ENCODE measurements at regions not wholly inside any gene's neighbourhood (a gene's known extent, or its start where the extent isn't known, plus 50 kb on each side); places are given as distances from the start of the nearest gene placed in this dataset.

DNA sequence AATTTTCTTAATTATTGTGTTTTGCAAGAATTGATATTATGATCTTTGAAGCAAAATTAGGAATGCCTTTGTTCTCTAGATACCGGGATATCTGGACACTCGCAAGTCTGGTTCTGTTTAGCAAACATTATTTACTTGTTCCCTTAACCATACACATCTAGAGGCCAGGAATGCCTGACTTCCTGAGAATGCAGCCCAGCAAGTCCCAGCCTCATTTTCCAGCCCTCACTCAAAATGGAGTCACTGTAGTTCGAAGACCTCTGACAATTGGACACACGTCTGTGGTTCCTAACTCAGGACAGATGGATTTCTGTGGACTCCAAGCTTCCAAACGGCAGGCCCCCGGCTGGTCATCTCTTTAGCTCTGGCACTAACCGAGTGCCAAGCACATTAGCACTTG lies 355.4 kb upstream of the RBFOX1 start:
- TF ChIP-seq, protein P1, sequence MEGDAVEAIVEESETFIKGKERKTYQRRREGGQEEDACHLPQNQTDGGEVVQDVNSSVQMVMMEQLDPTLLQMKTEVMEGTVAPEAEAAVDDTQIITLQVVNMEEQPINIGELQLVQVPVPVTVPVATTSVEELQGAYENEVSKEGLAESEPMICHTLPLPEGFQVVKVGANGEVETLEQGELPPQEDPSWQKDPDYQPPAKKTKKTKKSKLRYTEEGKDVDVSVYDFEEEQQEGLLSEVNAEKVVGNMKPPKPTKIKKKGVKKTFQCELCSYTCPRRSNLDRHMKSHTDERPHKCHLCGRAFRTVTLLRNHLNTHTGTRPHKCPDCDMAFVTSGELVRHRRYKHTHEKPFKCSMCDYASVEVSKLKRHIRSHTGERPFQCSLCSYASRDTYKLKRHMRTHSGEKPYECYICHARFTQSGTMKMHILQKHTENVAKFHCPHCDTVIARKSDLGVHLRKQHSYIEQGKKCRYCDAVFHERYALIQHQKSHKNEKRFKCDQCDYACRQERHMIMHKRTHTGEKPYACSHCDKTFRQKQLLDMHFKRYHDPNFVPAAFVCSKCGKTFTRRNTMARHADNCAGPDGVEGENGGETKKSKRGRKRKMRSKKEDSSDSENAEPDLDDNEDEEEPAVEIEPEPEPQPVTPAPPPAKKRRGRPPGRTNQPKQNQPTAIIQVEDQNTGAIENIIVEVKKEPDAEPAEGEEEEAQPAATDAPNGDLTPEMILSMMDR (IDR thresholded peaks at IDR 0.05; ENCODE audit: unreplicated experiment): no peak
- no peaks in the 10 kb centered on the region for H3K27me3 Mint-ChIP-seq (ENCODE audit: low read depth)
- no peak for DNase-seq (ENCODE audit: low spot score in 2 of 2, unreplicated experiment in 2 of 2)
- H3K4me1 Mint-ChIP-seq: peaks cover 9% of the 10 kb centered on the region
- peak overlapping the region; percentile 17 for H3K27ac Mint-ChIP-seq
- H3K36me3 Mint-ChIP-seq: no peaks in the 10 kb centered on the region
- peaks cover 3% of the 10 kb centered on the region for H3K9me3 Mint-ChIP-seq
- H3K4me3 Mint-ChIP-seq: no peak overlapping the region

DNA sequence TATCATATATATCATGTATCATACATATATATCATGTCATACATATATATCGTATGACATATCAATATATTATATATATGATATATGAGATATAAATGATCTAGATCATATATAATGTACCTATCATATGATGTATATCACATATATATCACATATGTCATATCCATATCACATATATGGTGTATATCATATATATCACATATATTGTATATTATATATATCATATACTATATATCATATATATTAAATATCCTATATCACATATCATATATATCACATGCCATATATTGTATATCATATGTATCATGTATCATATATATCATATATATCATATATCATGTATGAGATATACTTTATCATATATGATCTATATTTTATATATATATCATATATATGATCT lies 355.9 kb upstream of the RBFOX1 start:
- H3K4me3 Mint-ChIP-seq: no peak overlapping the region
- H3K9me3 Mint-ChIP-seq: peaks cover 4% of the 10 kb centered on the region
- TF ChIP-seq, protein P1 (IDR thresholded peaks at IDR 0.05; ENCODE audit: unreplicated experiment): no peak
- no peaks in the 10 kb centered on the region for H3K27me3 Mint-ChIP-seq (ENCODE audit: low read depth)
- no peaks in the 10 kb centered on the region for H3K36me3 Mint-ChIP-seq
- H3K27ac Mint-ChIP-seq: no peak overlapping the region
- no peak for DNase-seq (ENCODE audit: low spot score in 2 of 2, unreplicated experiment in 2 of 2)
- peaks cover 9% of the 10 kb centered on the region for H3K4me1 Mint-ChIP-seq

DNA sequence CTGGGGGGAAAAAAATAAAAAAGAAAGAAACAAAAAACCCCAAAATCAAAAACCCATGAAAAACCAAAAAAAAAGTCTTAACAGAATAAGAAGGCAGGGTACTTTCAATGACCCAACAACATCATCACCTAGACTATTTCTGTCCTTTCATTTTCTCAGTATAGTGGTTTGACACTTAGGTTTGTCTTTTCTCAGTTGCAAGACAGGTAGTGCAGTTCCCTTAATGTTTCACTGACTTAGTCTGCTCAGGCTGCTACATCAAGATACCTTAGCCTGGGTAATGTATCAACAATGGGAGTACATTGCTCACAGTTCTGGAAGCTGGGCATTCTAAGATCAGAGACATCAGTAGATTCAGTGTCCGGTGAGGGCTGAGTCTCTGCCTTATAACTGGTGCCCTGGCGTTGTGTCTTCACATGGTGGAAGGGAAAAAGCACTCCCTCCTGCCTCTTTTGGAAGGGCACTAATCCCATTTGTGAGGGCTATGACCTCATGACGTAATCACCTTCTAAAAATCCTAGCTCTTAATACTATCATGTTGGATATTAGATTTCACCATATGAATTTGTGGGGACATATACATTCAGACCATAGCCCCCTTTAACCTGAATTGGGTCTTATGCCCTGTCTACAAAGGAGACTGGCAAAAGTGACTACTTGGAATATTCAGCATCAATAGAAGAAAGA lies 362.3 kb upstream of the RBFOX1 start:
- no peak for DNase-seq (ENCODE audit: low spot score in 2 of 2, unreplicated experiment in 2 of 2)
- Mint-ChIP-seq H3K27me3 (ENCODE audit: low read depth) (no peaks in the 10 kb centered on the region), H3K36me3 (no peaks in the 10 kb centered on the region), H3K9me3 (peaks cover 4% of the 10 kb centered on the region), H3K4me3 (no peak overlapping the region), H3K27ac (no peak overlapping the region), H3K4me1 (peaks cover 1% of the 10 kb centered on the region)
- TF ChIP-seq, protein P1 (IDR thresholded peaks at IDR 0.05; ENCODE audit: unreplicated experiment): no peak

DNA sequence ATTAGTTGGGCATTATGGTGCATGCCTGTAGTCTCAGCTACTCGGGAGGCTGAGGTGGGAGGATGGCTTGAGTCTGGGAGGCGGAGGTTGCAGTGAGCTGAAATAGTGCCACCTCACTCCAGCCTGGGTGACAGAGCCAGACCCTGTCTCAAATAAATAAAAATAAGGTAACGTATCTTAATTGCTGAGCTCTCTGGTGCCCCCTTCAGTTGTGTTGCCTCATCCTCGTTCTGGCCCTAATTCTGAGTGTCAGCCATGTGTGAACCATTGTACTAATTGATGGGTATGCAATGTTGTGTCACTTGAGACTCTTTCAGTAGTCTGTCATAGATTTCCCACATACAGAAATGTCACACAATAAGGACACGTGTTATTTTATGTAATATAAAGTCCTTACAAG lies 363.1 kb upstream of the RBFOX1 start:
- Mint-ChIP-seq H3K9me3 (peaks cover 4% of the 10 kb centered on the region), H3K27me3 (ENCODE audit: low read depth) (no peaks in the 10 kb centered on the region), H3K4me3 (no peak overlapping the region), H3K36me3 (no peaks in the 10 kb centered on the region), H3K4me1 (peaks cover 1% of the 10 kb centered on the region), H3K27ac (no peak overlapping the region)
- TF ChIP-seq, protein P1 (IDR thresholded peaks at IDR 0.05; ENCODE audit: unreplicated experiment): peak; percentile 20
- DNase-seq (ENCODE audit: low spot score in 2 of 2, unreplicated experiment in 2 of 2): no peak

DNA sequence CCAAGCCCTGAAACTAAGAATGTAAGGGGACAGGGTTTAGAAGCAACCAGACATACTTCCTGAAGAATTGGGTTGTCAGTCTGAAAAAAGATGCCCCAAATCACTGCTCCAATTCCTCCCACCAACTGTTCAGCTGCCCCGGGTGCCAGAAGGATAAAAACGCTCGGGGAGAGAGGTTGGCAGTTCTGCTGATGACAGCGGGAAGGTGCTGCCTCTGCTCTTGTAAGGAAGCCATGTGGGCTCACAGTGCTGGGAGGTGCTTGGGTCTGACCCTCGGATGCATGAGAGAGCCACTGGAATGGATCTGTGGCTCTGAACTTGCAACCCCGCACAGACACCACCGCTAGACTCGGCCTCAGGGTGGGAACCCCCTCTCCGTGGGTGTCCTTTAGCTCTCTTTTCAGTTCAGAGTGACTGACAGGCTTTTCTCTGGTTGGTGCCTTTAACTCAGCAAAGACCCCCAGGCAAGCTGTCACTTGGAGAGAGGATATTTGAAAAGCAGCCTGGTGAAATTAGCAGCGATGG lies 364.8 kb upstream of the RBFOX1 start:
- Mint-ChIP-seq H3K4me3 (no peak overlapping the region), H3K27ac (no peak overlapping the region), H3K9me3 (peaks cover 4% of the 10 kb centered on the region), H3K27me3 (ENCODE audit: low read depth) (no peaks in the 10 kb centered on the region), H3K4me1 (peaks cover 1% of the 10 kb centered on the region), H3K36me3 (no peaks in the 10 kb centered on the region)
- no peak for DNase-seq (ENCODE audit: low spot score in 2 of 2, unreplicated experiment in 2 of 2)
- TF ChIP-seq, protein P1 (IDR thresholded peaks at IDR 0.05; ENCODE audit: unreplicated experiment): no peak
